ENCODE measurements at regions not wholly inside any gene's neighbourhood (a gene's known extent, or its start where the extent isn't known, plus 50 kb on each side); places are given as distances from the start of the nearest gene placed in this dataset.
A peak's percentile ranks its signal among the peaks of the same experiment; 100 is the strongest.
"Not testable (repeated sequence)": the region's sequence is repeated elsewhere in the genome, so short reads cannot be mapped to it uniquely, and the experiment has no call there.

DNA sequence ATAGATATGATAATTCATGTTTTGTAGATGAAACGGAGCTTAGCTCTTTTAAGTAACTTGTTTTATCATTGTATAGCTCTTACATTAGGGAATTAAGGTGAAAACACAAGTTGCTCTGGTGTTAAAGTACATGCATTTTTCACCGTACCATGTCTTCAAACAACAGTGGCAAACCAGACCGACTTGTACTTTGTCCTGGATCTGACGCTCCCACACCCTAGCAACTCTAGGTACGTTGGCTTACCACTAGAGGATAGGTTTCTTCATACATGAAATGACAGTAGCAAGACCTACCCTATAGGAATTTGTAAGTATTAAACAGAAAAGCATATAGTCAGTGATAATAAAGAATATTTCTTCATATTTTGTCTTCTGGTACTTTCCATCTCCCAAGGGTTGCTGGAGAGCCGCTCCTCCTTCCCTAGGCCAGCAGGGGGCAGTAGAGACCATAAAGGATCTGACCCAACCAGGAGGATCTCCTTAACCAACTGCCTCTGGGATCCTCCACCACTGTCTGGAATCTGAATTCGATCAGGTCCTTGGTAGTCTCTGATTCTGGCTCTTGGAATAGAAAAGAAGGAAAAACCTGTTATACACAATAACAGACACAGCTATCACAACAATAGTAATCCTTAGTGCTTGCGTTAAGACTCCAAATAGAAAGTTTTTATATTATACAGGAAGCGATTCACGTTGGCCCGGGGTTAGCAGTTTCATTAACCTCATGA lies 136.7 kb downstream of the CAVIN4 start:
- peak; percentile 53 for DNase-seq

DNA sequence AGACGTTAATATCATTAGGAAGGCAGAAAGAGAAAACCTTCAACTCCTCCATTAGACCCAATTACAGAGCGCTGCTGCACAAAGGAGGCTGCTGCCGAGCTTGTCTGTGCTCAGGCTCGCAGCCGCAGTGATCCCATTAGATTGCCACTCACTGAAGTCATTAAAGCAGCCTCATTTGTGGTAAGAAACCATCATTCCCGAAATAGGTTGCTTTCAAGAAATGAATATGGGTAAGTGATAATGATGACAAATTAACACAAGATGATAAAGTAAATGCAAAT lies 137.2 kb downstream of the CAVIN4 start:
- no peak for DNase-seq

DNA sequence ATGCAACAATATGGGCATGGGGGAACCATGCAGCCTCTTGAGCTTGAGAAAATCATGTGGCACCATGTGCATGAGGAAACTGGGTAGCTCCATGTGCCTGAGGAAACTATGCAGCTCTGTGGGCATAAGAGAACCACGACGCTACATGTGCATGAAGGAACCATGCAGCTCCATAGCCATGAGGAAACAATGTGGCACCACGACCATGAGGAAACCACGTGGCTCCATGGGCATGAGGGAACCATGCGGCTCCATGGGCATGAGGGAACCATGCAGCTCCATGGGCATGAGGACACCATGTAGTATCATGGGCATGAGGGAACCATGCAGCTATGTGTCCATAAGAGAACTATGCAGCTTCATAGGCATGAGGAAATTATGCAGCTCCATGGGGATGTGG lies 140.8 kb downstream of the CAVIN4 start:
- DNase-seq: no peak

DNA sequence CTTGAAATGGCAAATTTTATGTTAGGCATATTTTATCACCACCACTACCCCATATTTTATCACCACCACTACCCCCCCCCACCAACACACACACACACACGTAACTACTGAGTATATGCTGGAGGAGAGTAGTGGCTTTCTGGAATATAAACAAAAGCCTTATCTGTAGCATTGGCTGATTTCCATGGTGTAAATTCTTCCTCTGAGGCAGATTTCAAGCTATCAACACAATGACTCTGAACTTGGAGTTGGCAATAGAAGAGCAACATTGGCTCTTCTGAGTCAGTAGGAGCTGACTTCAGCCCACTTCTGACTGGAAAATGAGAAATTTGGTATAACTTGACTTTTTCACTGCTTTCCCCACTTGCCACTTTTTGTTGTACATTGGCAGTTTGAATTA lies 143.0 kb downstream of the CAVIN4 start:
- DNase-seq: no peak

DNA sequence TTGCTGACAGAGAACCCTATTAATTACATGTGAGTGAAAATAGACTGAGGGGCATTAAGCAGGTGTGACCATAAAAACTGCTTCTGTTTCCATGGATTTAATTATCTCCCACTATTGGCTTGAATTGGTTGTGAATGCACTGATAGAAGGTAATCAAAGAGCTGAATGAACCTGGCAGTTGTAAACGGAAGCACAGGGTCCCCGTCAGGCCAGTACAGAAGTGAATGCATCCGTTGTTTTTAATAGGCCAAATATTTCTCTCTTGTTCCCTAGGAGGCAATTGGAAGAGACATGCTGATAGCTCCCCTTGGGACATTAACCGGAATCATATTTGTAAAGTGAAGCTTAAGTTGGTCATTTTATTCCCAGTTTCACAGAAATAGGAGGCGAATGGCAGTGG lies 147.0 kb downstream of the CAVIN4 start:
- DNase-seq: no peak

DNA sequence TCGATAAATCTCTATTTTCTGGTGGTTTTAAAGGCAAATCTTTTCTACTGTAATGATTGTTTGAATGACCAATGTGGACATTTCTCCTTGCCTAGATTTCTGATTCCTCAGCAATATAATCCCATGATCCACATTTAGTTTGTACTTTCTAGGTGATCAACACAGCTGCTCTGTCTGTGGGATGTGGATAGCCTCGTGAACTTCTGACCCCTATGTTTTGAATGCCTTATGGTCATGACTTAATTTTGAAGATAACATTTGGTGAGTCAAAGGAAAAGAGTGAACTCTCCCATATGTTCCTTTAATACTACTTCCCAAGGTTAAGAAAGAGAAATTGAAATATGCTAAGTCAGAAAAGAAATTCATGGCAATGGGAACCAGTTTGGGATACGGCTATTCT lies 147.5 kb downstream of the CAVIN4 start:
- DNase-seq: no peak

DNA sequence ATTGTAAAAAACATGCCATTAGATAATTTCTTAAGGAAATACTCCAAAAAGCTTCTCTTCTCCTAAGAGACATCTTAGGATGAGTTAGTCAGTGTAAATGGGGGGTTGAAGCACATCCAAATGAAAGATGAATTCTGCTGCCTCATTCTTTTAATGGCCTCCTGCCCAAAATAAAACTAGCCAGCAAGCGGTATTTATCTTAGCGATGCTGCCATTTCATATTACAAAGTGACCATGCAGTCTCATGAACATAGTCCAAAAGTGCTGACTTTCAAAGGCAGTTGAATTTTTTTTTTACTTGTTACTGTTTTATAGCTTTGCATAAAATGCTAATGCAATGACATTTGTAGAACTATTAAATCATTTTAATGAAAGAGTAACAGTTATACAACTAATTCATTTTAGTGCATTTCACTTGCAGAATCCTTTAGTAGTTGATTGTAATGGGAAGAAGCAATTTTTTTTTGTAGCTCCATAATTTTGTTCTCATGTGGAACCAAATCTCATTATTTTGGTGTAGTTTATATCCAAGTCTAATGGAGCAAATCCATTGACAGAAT lies 151.5 kb downstream of the CAVIN4 start:
- peak; percentile 15 for DNase-seq

DNA sequence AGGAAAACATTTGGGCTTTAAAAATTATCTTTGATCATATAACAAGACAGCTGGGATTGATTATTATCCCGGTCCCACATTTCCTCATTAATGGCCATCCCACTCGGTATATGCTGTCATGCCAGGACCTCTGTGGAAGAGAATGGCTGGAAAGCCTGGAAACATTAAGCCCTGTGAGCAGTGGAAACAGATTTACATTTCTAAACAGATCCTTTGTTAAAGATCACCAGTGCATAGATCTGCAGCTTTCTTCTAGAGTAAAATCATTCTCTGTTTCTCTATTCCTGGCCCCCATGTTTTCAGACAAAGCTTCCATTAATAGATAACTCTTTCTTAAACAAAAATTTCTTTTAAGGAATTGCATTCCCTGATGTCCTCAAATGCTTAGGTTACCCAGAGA lies 152.2 kb downstream of the CAVIN4 start:
- DNase-seq: no peak

DNA sequence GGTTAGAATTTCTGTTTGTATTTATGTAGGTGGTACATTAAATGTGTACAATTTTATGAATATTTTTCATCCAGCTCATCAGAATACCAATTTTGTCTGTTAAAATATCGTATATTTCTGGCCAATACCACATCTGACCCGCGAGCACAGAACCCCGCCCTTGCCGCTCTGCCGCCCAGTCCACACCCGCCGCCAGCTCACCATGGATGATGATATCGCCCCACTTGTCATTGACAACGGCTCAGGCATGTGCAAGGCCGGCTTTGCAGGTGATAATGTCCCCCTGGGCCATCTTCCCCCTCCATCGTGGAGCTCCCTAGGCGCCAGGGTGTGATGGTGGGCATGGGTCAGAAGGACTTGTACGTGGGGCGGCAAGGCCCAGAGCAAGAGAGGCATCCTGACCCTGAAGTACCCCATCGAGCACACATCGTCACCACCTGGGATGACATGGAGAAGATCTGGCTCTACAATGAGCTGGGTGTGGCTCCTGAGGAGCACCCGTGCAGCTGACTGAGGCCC lies 153.2 kb downstream of the CAVIN4 start:
- DNase-seq: no peak

DNA sequence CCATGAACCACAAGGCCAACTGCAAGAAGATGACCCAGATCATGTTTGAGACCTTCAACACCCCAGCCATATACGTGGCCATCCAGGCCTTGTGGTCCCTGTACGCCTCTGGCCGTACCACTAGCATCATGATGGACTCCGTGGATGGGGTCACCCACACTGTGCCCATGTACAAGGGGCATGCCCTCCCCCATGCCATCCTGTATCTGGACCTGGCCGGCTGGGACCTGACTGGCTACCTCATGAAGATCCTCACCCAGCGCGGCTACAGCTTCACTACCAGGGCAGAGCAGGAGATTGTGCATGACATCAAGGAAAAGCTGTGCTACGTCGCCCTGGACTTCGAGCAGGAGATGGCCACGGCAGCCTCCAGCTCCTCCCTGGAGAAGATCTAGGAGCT lies 153.7 kb downstream of the CAVIN4 start:
- DNase-seq: no peak

DNA sequence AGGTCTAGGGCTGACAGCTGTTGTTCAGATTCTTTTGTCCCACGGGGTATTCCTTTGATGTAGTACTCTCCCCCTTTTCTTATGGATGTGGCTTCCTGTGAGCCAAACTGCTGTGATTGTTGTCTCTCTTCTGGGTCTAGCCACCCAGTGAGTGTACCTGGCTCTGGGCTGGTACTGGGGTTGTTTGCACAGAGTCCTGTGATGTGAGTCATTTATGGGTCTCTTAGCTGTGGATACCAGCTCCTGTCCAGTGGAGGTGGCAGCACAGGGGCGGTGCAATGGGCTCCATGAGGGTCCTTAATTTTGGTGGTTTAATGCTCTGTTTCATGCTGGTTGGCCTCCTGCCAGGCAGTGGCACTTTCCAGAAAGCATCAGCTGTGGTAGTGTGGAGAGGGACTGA lies 161.3 kb downstream of the CAVIN4 start:
- DNase-seq: no peak

DNA sequence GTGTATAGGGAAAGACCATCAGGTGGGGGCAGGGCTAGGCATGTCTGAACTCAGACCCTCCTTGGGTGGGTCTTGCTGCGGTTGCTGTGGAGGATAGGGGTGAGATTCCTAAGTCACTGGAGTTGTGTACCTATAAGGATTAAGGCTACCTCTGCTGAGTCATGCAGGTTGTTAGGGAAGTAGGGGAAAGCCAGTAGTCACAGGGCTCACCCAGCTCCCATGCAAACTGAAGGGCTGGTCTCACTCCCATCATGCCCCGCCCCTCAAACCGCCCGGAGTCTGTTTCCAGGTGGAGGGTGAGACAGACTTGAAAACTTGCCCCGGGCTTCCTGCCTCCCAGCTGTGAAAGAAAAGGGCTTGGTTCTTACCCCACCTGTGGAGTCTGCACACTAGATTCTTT lies 161.8 kb downstream of the CAVIN4 start:
- DNase-seq: no peak

DNA sequence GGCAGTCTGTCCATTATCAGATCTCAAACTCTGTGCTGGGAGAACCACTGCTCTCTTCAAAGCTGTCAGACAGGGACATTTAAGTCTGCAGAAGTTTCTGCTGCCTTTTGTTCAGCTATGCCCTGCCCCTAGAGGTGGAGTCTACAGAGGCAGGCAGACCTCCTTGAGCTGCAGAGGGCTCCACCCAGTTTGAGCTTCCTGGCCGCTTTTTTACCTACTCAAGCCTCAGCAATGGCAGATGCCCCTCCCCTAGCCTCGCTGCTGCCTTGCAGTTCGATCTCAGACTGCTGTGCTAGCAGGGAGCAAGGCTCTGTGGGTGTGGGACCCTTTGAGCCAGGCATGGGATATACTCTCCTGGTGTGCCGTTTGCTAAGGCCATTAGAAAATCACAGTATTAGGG lies 171.1 kb downstream of the CAVIN4 start:
- DNase-seq: not testable (repeated sequence)

DNA sequence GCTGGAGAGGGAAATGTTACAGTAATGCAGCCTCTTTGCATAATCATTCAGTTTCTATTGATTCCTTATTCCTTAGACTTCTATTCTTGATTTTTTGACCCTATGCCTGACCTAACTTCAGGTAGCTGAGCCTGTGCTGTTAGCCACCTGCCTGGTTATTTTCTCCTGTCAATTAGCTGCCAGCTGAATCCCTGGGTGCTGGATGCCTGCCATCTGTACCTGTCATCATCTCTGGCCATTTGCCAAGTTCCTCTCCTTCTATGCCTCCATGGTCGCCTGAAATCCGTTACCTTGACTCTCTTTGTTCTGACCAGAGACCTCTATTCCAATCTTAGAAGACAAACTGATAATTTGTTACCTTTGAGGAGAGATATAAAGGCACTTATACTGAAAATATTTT lies 178.3 kb downstream of the CAVIN4 start:
- no peak for DNase-seq

DNA sequence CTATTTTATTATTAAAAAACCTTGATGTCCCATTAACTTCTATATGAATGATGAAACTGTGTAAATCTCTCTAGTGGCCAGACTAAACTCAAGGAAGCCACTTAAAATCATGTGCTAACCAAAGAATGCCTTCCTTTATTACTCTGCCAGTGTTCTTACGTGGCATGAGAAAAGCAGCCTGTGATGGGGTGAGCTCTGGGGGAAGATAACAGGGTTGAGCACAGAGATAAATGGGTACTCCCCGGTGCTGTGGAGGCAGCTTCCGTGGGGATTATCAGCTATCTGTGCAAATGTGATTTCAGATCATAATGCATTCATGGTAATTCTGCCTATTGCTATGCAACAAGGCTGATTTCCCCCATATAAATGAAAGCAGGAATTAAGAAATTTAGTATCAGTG lies 181.3 kb downstream of the CAVIN4 start:
- no peak for DNase-seq

DNA sequence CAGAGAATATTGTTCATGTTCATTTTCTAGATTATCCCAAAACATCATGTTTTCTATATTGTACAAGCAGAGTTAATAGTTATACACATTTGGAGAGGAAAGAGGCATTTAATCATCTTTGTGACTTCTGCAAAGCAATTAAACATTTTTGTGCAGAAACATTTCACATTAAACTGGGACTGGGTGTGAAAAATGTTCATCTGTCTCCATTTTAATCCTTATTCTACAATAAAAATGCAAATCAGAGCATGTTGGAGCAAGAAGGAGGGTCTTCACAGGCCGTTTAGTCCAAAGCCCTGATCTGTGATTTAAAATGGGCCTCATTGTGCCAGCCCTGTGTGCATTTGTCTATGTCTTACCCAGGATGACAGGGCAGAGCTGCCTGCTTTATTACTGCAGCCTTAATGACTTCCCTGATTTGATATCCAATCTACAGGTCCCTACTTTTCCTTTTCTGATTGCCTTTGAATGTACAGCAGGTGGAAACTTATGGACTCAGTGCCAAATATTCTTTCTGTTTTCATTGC lies 183.5 kb downstream of the CAVIN4 start:
- DNase-seq: no peak

DNA sequence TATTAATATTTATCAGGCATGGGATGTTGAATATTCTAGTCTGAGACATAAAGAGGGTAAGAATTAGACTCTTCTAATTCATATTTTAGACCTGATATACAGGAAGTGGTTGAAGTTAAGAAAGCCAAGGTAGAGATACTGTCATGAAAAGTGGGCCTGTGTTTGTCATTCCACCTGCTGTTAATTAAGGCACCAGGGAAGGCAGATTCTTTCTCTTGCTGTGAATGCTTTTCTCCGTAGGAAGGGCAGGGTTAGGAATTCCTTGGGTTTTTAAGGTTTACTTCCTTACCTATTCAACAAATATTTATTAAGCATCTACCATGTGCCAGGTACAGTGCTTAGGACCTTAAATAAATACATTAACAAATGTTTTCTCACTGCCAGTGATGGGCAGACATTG lies 196.4 kb downstream of the CAVIN4 start:
- no peak for DNase-seq

DNA sequence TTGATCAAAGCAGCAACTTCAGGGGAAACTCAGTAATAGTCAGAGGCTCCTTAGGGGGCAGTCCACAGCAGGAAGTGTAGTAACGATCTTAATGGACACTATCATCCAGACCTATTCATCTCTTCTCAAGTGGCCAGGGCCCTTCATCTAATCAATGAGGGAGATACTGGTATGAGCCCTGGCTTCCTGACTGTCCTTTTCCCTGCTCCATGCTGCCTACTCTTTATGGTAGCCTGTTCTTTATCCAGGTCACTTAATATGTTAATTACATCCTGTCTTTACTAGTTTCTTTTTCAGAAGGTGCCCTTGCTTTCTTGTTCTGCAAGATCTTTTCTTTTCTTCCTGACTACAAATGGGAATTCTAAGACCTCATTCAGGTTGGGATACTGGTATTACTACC lies 197.1 kb downstream of the CAVIN4 start:
- DNase-seq: no peak

DNA sequence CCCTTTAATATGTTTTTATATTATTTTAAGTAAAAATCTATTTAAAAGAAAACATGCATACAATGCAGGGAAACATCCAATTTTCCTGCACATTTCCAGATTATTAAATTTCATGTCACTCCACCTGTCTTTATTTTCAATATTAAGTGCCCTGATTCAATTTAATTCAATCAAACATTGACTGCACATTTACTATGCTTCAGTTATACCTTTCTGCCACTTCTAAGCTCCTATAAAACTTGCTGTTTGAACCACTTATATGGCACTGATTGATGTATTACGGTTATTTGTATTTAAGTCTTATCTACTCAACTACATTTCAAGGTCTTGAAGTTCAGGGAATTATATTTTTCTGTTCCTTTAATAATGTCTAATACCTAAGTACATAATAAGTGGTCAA lies 198.0 kb downstream of the CAVIN4 start:
- DNase-seq: no peak

DNA sequence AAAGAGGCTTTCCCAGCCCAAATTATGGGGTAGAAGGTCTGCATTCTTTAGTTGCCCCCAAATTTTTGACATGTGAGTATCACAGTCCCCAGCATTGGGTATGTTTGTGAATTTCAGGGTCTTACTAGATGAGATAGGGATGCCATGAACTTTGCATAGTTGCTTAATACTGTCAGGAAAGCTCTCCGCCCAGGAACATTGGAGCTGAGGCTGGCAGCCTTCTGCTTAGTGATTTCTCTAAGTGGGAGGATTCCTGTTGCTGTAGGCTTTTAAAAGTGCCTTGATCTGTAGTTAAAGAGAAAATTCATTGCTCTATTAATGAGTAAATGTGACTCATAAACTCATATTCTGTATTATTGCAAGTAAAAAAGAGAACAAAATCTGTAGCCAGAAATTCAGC lies 206.9 kb downstream of the CAVIN4 start:
- DNase-seq: no peak

DNA sequence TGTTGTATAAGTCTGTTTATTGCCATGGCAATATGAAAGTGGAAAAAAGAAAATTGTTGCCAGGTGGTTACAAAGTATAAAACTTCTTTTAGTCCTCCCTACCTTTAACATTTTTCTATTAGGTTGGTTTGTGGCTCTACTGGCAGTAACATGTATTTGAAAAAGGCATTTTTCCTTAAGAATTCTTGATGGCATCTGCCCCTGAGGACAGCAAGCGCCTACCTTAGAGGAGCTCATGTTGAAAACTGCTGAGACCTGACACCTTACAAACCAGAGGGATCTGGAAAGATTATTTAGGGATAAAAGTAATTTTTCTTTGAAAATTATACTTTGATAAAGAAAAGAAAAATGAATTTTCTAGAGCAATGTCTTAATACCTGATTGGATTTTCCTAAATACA lies 208.1 kb downstream of the CAVIN4 start:
- no peak for DNase-seq

DNA sequence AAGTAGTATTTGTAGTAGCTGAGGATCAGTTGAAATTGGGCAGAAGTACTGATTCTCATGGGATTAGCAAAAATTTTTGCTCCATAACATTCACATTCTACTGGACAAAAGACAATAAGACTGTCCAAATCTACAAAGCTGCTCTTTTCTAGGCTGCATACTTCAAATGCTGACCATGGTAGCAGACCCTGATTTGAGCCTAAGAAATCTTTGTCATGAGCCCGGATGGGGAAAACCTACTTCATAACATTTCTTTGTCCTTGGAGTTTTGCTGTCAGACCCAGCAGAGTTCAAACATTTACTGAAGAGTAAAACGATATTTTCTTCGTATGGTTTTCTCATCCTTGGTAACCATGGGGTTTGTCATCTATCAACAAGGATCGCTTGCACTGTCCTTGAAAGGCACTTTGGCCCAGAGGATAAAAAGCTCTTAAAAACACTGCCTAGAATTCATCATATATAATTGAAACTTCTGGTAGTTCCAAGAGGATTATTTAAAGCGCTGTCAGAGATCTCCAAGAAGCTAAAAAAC lies 216.9 kb downstream of the CAVIN4 start:
- no peak for DNase-seq

DNA sequence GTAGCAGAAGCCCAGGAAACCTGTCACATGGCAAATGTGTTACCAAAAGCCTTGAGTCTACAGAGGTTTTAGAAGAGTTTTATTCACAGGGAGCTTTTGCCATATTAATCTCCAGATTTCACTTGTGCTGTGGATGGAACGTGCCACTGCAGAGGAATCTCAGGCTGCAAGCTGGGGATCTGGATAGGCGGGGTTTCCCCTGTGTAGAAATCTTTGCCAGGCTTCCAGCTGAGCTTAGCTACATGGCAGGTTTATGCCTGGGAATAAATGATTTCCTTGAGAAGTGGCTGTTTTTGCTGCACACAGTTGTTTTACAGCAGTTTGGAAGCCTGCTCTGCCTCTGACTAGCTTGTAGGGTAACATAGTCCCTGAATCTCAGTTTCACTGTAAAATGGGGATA lies 224.6 kb upstream of the PLPPR1 start:
- no peak for DNase-seq

DNA sequence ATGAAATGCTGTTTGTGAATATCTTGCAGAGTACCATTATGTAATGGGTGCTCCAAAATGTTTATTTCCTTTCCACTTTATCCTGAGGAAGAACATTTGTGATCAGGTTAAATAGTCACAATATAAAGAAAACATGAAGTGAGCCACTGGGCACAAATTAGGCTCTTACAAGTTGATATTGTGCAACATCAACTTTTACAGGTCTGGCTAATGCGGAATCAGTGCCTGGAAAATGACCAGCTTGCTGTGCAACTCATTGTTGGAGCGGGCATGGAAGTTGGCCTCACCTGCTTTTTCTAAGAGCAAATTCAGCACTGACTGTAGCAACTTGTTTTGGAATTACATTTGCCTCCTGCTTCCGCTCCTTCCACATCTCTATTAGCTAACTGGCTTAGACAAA lies 216.9 kb upstream of the PLPPR1 start:
- no peak for DNase-seq

All from muscle of arm (tissue), 1 donor.